NCI-H226 (cell line): ENCODE measurements at regions not wholly inside any gene's neighbourhood (a gene's known extent, or its start where the extent isn't known, plus 50 kb on each side); places are given as distances from the start of the nearest gene placed in this dataset.
A peak's percentile ranks its signal among the peaks of the same experiment; 100 is the strongest.
"Not testable (repeated sequence)": the region's sequence is repeated elsewhere in the genome, so short reads cannot be mapped to it uniquely, and the experiment has no call there.

ENCODE experiments used
- DNase-seq: peaks from one replicate; pipeline ENCODE4 v3.0.0-alpha.2; 2015

GRCh38 chr5:66354422-66354821 is 210.3 kb downstream of the SREK1 start:
- DNase-seq = no peak

GRCh38 chr5:66356011-66356565 is 212.0 kb downstream of the SREK1 start:
- DNase-seq = peak; percentile 27

- DNase-seq = no peak
Observed at GRCh38 chr5:66358741-66359140, 214.6 kb downstream of the SREK1 start.

- DNase-seq = no peak
Observed at GRCh38 chr5:66361070-66361469, 217.0 kb downstream of the SREK1 start.

- no peak for DNase-seq
Observed at GRCh38 chr5:66362046-66362445, 217.9 kb downstream of the SREK1 start.

- no peak for DNase-seq
Observed at GRCh38 chr5:66362687-66363086, 218.6 kb downstream of the SREK1 start.

GRCh38 chr5:66363097-66363496 is 219.0 kb downstream of the SREK1 start:
- DNase-seq = no peak

GRCh38 chr5:66364186-66364585 is 220.1 kb downstream of the SREK1 start:
- DNase-seq = no peak

GRCh38 chr5:66365981-66366380 is 221.9 kb downstream of the SREK1 start:
- DNase-seq = no peak

- no peak for DNase-seq
Observed at GRCh38 chr5:66367814-66368541, 223.9 kb downstream of the SREK1 start.

GRCh38 chr5:66368811-66369210 is 224.7 kb downstream of the SREK1 start:
- no peak for DNase-seq

GRCh38 chr5:66377747-66378146 is 218.4 kb upstream of the MAST4 start:
- no peak for DNase-seq

- DNase-seq = no peak
Observed at GRCh38 chr5:66378407-66378806, 217.8 kb upstream of the MAST4 start.

- DNase-seq = no peak
Observed at GRCh38 chr5:66382152-66382551, 214.0 kb upstream of the MAST4 start.

- not testable (repeated sequence) for DNase-seq
Observed at GRCh38 chr5:66405145-66405544, 191.0 kb upstream of the MAST4 start.

- DNase-seq = no peak
Observed at GRCh38 chr5:66406761-66407336, 189.3 kb upstream of the MAST4 start.

GRCh38 chr5:66407765-66408164 is 188.4 kb upstream of the MAST4 start:
- no peak for DNase-seq

- DNase-seq = no peak
Observed at GRCh38 chr5:66408576-66408975, 187.6 kb upstream of the MAST4 start.

- DNase-seq = no peak
Observed at GRCh38 chr5:66410122-66410521, 186.1 kb upstream of the MAST4 start.

GRCh38 chr5:66411701-66412100 is 184.5 kb upstream of the MAST4 start:
- no peak for DNase-seq

- no peak for DNase-seq
Observed at GRCh38 chr5:66413931-66414330, 182.3 kb upstream of the MAST4 start.

GRCh38 chr5:66415208-66415607 is 181.0 kb upstream of the MAST4 start:
- no peak for DNase-seq

GRCh38 chr5:66416698-66417097 is 179.5 kb upstream of the MAST4 start:
- no peak for DNase-seq

- no peak for DNase-seq
Observed at GRCh38 chr5:66417781-66418180, 178.4 kb upstream of the MAST4 start.

- DNase-seq = no peak
Observed at GRCh38 chr5:66423484-66423883, 172.7 kb upstream of the MAST4 start.
